AG09309 (cell line): ENCODE measurements at regions not wholly inside any gene's neighbourhood (a gene's known extent, or its start where the extent isn't known, plus 50 kb on each side); places are given as distances from the start of the nearest gene placed in this dataset.
A peak's percentile ranks its signal among the peaks of the same experiment; 100 is the strongest.

ENCODE experiments used
- DNase-seq: peaks from one replicate; pipeline ENCODE4 v3.0.0-alpha.2; 2010; ENCODE audit warnings: low read depth
- H3K4me3 ChIP-seq: 2 replicates; pipeline ENCODE4 v1.5.1; 2011; ENCODE audit warnings: mild to moderate bottlenecking, low read depth, low read length, moderate library complexity; ENCODE audit not compliant: control insufficient read depth
- TF ChIP-seq, protein P1 (sequence below): IDR thresholded peaks from 2 replicates; pipeline ENCODE4 v1.5.1; 2011; ENCODE audit warnings: mild to moderate bottlenecking, low read depth, low read length, inconsistent platforms; ENCODE audit not compliant: insufficient read depth, control insufficient read depth; ENCODE audit errors: missing control alignments

- DNase-seq: no peak
- TF ChIP-seq, protein P1, sequence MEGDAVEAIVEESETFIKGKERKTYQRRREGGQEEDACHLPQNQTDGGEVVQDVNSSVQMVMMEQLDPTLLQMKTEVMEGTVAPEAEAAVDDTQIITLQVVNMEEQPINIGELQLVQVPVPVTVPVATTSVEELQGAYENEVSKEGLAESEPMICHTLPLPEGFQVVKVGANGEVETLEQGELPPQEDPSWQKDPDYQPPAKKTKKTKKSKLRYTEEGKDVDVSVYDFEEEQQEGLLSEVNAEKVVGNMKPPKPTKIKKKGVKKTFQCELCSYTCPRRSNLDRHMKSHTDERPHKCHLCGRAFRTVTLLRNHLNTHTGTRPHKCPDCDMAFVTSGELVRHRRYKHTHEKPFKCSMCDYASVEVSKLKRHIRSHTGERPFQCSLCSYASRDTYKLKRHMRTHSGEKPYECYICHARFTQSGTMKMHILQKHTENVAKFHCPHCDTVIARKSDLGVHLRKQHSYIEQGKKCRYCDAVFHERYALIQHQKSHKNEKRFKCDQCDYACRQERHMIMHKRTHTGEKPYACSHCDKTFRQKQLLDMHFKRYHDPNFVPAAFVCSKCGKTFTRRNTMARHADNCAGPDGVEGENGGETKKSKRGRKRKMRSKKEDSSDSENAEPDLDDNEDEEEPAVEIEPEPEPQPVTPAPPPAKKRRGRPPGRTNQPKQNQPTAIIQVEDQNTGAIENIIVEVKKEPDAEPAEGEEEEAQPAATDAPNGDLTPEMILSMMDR: no peak
Measured at GRCh38 chr6:19333936-19334335, 503.2 kb upstream of the ID4 start.

DNA sequence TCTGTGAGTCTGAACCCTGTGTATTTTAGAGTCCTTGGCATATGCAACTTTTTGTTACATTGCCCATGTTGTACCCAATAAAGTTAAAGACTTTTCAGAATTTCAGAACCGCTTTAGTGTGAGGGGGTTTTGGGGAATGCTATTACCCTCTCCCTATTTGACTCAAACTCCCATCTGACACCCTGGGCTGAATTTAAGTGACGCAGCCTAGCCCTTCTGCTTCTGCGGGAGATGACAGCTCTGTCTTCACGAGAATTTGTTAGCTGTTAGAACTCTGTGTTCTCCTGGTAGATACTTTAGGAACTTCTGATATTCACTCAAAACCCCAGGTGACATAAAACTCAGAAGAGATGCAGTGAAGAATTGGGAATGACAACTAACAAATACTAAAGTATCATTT, 500.6 kb upstream of the ID4 start:
- TF ChIP-seq, protein P1: no peak
- no peak for DNase-seq

More at GRCh38 chr6:19333936-19334335, 503.2 kb upstream of the ID4 start:
- H3K4me3 ChIP-seq: no peak overlapping the region

GRCh38 chr6:19337101-19337500, 500.1 kb upstream of the ID4 start:
- TF ChIP-seq, protein P1: no peak
- DNase-seq: no peak
- H3K4me3 ChIP-seq: no peak overlapping the region

More for the DNA sequence above, 500.6 kb upstream of the ID4 start:
- no peak overlapping the region for H3K4me3 ChIP-seq

DNA sequence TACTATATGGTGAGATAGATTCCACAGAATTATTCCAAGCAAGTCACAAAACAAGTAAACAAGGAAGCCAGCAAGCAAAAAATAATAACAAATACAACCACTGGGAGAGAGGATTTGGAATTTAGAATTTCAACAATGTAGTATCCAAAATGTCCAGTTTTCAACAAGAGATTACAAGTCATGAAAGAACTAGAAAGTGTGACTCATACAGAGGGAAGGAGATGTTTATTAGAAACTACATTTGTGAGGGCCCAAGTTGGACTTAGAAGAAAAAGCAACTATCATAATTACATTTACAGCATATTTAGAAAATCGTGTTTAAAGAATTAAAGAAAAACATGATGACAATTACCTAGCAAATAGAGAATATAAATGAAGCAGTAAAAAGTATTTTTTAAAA, 494.6 kb upstream of the ID4 start:
- TF ChIP-seq, protein P1: no peak
- H3K4me3 ChIP-seq: no peak overlapping the region
- no peak for DNase-seq

DNA sequence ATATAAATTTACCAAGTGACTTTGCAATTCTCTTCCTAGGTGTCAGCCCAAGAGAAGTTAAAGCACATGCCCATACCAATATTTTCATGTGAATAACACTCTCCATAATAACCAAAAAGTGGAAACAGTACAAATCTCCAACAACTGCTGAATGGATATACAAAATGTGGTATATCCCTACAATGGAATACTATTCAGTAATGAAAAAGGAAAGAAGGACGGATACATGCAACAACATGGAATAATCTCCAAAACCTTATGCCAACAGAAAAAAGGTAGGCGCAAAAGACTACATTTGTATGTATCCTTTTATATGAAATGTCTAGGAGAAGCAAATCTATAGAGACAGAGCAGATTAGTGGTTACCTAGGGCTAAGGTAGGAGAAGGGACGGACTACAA, 487.7 kb upstream of the ID4 start:
- TF ChIP-seq, protein P1: no peak
- DNase-seq: no peak
- H3K4me3 ChIP-seq: no peak overlapping the region

GRCh38 chr6:19354181-19354580, 483.0 kb upstream of the ID4 start:
- TF ChIP-seq, protein P1: no peak
- DNase-seq: no peak
- H3K4me3 ChIP-seq: no peak overlapping the region

GRCh38 chr6:19356692-19357091, 480.5 kb upstream of the ID4 start:
- TF ChIP-seq, protein P1: no peak
- H3K4me3 ChIP-seq: no peak overlapping the region
- peak; percentile 7 for DNase-seq
